ENCODE measurements at regions not wholly inside any gene's neighbourhood (a gene's known extent, or its start where the extent isn't known, plus 50 kb on each side); places are given as distances from the start of the nearest gene placed in this dataset.

DNA sequence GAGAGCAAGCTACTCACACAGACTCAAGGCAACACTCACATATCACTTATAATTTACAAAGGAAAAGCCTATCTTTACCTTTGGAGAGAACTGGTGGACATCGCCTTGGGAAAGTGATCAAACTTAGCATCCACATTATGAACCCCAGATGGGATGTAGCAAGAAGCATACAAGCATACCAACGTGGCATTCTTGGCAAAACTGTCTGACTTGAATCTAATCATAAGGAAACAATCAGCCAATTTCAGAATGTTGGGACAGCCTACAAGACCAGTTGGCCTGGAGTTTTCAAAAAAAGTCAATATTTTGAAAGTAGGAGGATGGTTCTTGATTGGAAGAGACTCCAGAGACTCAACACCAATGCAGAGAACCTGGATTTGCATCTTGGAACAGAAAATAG, 79.1 kb upstream of the PMAIP1 start:
- DNase-seq (ENCODE audit: low read depth) = no peak
- no peak overlapping the region for H3K4me3 ChIP-seq (ENCODE audit: low read length)
- TF ChIP-seq, protein P1, sequence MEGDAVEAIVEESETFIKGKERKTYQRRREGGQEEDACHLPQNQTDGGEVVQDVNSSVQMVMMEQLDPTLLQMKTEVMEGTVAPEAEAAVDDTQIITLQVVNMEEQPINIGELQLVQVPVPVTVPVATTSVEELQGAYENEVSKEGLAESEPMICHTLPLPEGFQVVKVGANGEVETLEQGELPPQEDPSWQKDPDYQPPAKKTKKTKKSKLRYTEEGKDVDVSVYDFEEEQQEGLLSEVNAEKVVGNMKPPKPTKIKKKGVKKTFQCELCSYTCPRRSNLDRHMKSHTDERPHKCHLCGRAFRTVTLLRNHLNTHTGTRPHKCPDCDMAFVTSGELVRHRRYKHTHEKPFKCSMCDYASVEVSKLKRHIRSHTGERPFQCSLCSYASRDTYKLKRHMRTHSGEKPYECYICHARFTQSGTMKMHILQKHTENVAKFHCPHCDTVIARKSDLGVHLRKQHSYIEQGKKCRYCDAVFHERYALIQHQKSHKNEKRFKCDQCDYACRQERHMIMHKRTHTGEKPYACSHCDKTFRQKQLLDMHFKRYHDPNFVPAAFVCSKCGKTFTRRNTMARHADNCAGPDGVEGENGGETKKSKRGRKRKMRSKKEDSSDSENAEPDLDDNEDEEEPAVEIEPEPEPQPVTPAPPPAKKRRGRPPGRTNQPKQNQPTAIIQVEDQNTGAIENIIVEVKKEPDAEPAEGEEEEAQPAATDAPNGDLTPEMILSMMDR (conservative IDR thresholded peaks at IDR 0.05; ENCODE audit: low read depth, low read length) = no peak

DNA sequence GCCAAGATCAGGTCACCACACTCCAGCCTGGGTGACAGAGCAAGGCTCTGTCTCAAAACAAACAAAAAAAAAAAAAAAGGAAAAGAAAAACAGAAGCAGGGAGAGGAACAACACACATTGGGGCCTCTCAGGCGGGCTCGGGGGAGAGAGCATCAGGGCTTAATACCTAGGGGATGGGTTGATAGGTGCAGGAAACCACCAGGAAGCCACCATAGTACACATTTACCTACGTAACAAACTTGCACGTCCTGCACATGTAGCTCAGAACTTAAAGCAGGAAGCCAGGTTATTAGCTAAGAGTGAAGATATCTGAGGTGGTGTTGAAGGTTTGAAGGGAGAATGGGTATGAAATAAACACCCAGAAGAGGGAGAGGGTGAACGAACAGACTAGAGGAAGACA, 81.0 kb upstream of the PMAIP1 start:
- TF ChIP-seq, protein P1 (conservative IDR thresholded peaks at IDR 0.05; ENCODE audit: low read depth, low read length) = no peak
- DNase-seq (ENCODE audit: low read depth) = no peak
- H3K4me3 ChIP-seq (ENCODE audit: low read length) = no peak overlapping the region

DNA sequence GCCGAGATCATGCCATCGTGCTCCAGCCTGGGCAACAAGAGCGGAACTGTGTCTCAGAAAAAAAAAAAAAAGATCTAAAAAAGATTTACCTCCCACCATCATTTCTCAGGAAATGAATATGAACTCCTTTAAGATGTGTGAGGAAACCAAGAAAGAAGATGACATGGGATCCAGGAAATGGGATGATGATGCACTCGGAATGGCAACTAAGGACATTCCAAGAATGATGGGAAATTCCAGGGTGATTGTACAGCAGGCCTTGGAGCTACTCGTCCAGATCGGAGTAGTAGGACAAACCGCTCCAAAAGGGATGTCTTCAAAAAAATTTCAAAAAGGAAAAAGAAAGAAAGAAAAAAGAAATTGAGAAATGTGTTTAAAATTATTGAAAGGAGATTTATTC, 84.9 kb upstream of the PMAIP1 start:
- H3K4me3 ChIP-seq (ENCODE audit: low read length) = no peak overlapping the region
- DNase-seq (ENCODE audit: low read depth) = no peak
- TF ChIP-seq, protein P1 (conservative IDR thresholded peaks at IDR 0.05; ENCODE audit: low read depth, low read length) = no peak

- TF ChIP-seq, protein P1 (conservative IDR thresholded peaks at IDR 0.05; ENCODE audit: low read depth, low read length) = no peak
- DNase-seq (ENCODE audit: low read depth) = no peak
- H3K4me3 ChIP-seq (ENCODE audit: low read length) = no peak overlapping the region
Observed at GRCh38 chr18:59813942-59814341, 85.9 kb upstream of the PMAIP1 start.

- no peak overlapping the region for H3K4me3 ChIP-seq (ENCODE audit: low read length)
- TF ChIP-seq, protein P1 (conservative IDR thresholded peaks at IDR 0.05; ENCODE audit: low read depth, low read length) = no peak
- DNase-seq (ENCODE audit: low read depth) = no peak
Observed at GRCh38 chr18:59810735-59811520, 88.9 kb upstream of the PMAIP1 start.

GRCh38 chr18:59810183-59810582, 89.6 kb upstream of the PMAIP1 start:
- no peak overlapping the region for H3K4me3 ChIP-seq (ENCODE audit: low read length)
- DNase-seq (ENCODE audit: low read depth) = no peak
- TF ChIP-seq, protein P1 (conservative IDR thresholded peaks at IDR 0.05; ENCODE audit: low read depth, low read length) = no peak

GRCh38 chr18:59802031-59802430, 97.8 kb upstream of the PMAIP1 start:
- DNase-seq (ENCODE audit: low read depth) = no peak
- no peak overlapping the region for H3K4me3 ChIP-seq (ENCODE audit: low read length)
- TF ChIP-seq, protein P1 (conservative IDR thresholded peaks at IDR 0.05; ENCODE audit: low read depth, low read length) = no peak

Data from retinal pigment epithelial cell (primary cell).